MCF 10A (cell line): ENCODE measurements at regions not wholly inside any gene's neighbourhood (a gene's known extent, or its start where the extent isn't known, plus 50 kb on each side); places are given as distances from the start of the nearest gene placed in this dataset.

Experiments used
- BruUV-seq: library from RNA; stranded (reverse); fragments of 400-500 nt; replicated peaks from 2 replicates; lab custom pipeline; 2021; lab: Mats Ljungman, UMichigan
- CTCF ChIA-PET: fragments of 300-600 bp; sonication (Branson Sonifier 250); formaldehyde crosslinking; extraction: SDS; loops from one replicate; lab custom pipeline; 2021; ENCODE audit warnings: antibody characterized with exemption, inconsistent platforms; lab: Yijun Ruan, JAX
- POLR2A ChIA-PET: fragments of 300-600, 350-650 bp; sonication (Branson Sonifier 250); formaldehyde crosslinking; extraction: SDS; loops from one replicate; lab custom pipeline; 2020; ENCODE audit warnings: antibody characterized with exemption, inconsistent platforms; lab: Yijun Ruan, JAX
- DNase-seq: peaks from one replicate; pipeline ENCODE4 v3.0.0-alpha.2; 2018; ENCODE audit not compliant: unreplicated experiment
- H3K27ac Mint-ChIP-seq: one replicate; pipeline ENCODE4 v1.8.0; 2022; ENCODE audit warnings: mild to moderate bottlenecking, low read depth, mixed read lengths; ENCODE audit not compliant: unreplicated experiment
- H3K27me3 Mint-ChIP-seq: one replicate; pipeline ENCODE4 v1.8.0; 2022; ENCODE audit warnings: mixed read lengths; ENCODE audit not compliant: insufficient read depth, unreplicated experiment
- H3K36me3 Mint-ChIP-seq: one replicate; pipeline ENCODE4 v1.8.0; 2022; ENCODE audit warnings: mild to moderate bottlenecking, moderate library complexity, mixed read lengths; ENCODE audit not compliant: insufficient read depth, unreplicated experiment
- H3K4me1 Mint-ChIP-seq: one replicate; pipeline ENCODE4 v1.8.0; 2022; ENCODE audit warnings: mixed read lengths; ENCODE audit not compliant: insufficient read depth, unreplicated experiment
- H3K4me3 Mint-ChIP-seq: one replicate; pipeline ENCODE4 v1.8.0; 2022; ENCODE audit warnings: mild to moderate bottlenecking, moderate library complexity, mixed read lengths; ENCODE audit not compliant: unreplicated experiment
- H3K9me3 Mint-ChIP-seq: one replicate; pipeline ENCODE4 v1.8.0; 2022; ENCODE audit warnings: mixed read lengths; ENCODE audit not compliant: unreplicated experiment
- CTCF ChIP-seq: fragments of 200-600 bp; IDR thresholded peaks from one replicate; pipeline ENCODE4 v1.8.0; 2022; ENCODE audit warnings: antibody characterized with exemption, mild to moderate bottlenecking; ENCODE audit not compliant: unreplicated experiment
- intact Hi-C: fragments of 100-400 bp; cut with micrococcal nuclease; formaldehyde crosslinking; loops from 2 replicates; pipeline ENCODE4 v1.14.1; 2022

GRCh38 chr3:26984416-26985390 lies 362.1 kb downstream of the LRRC3B start:
- CTCF ChIA-PET = interaction anchor here (0.5 kb wide), 1 partner anchor 46 kb away, joined by 3 read pairs; no protein-coding TSS in a partner anchor
- intact Hi-C loops = no loop called here
- no peak for TF ChIP-seq CTCF
- no peak overlapping the region for H3K27ac Mint-ChIP-seq
- POLR2A ChIA-PET = no interaction called here
- no peaks in the 10 kb centered on the region for H3K9me3 Mint-ChIP-seq
- H3K36me3 Mint-ChIP-seq = no peaks in the 10 kb centered on the region
- no TSS peak for BruUV-seq
- no peaks in the 10 kb centered on the region for H3K4me1 Mint-ChIP-seq
- H3K4me3 Mint-ChIP-seq = no peak overlapping the region
- no peak for DNase-seq
- no peaks in the 10 kb centered on the region for H3K27me3 Mint-ChIP-seq

- CTCF ChIA-PET = interaction anchor here (1.1 kb wide), 1 partner anchor 17 kb away, joined by 3 read pairs; no protein-coding TSS in a partner anchor
- H3K36me3 Mint-ChIP-seq = no peaks in the 10 kb centered on the region
- intact Hi-C loops = no loop called here
- POLR2A ChIA-PET = no interaction called here
- no TSS peak for BruUV-seq
- peaks cover 8% of the 10 kb centered on the region for H3K9me3 Mint-ChIP-seq
- no peaks in the 10 kb centered on the region for H3K27me3 Mint-ChIP-seq
- no peak overlapping the region for H3K4me3 Mint-ChIP-seq
- no peak for DNase-seq
- H3K4me1 Mint-ChIP-seq = no peaks in the 10 kb centered on the region
- no peak for TF ChIP-seq CTCF
- no peak overlapping the region for H3K27ac Mint-ChIP-seq
Measured at GRCh38 chr3:26989037-26989436, 366.5 kb downstream of the LRRC3B start.

- no peaks in the 10 kb centered on the region for H3K4me1 Mint-ChIP-seq
- no peak for DNase-seq
- no peak overlapping the region for H3K27ac Mint-ChIP-seq
- H3K27me3 Mint-ChIP-seq = no peaks in the 10 kb centered on the region
- CTCF ChIA-PET = no interaction called here
- H3K36me3 Mint-ChIP-seq = peaks cover 6% of the 10 kb centered on the region
- no peak for TF ChIP-seq CTCF
- intact Hi-C loops = no loop called here
- POLR2A ChIA-PET = interaction anchor here (0.6 kb wide), 1 partner anchor 275 kb away, joined by 3 read pairs; no protein-coding TSS in a partner anchor
- peaks cover 4% of the 10 kb centered on the region for H3K9me3 Mint-ChIP-seq
- no TSS peak for BruUV-seq
- H3K4me3 Mint-ChIP-seq = no peak overlapping the region
Measured at GRCh38 chr3:26997226-26997625, 372.0 kb downstream of the NEK10 start.

- no TSS peak for BruUV-seq
- no peak for DNase-seq
- ChIA-PET CTCF (no interaction called here), POLR2A (no interaction called here)
- no peaks in the 10 kb centered on the region for H3K27me3 Mint-ChIP-seq
- intact Hi-C loops = no loop called here
- TF ChIP-seq CTCF = no peak
- no peak overlapping the region for H3K4me3 Mint-ChIP-seq
- no peaks in the 10 kb centered on the region for H3K4me1 Mint-ChIP-seq
- H3K27ac Mint-ChIP-seq = no peak overlapping the region
- H3K36me3 Mint-ChIP-seq = no peaks in the 10 kb centered on the region
- no peaks in the 10 kb centered on the region for H3K9me3 Mint-ChIP-seq
Measured at GRCh38 chr3:27010834-27011233, 358.3 kb downstream of the NEK10 start.
